D721Med (cell line): ENCODE measurements at regions not wholly inside any gene's neighbourhood (a gene's known extent, or its start where the extent isn't known, plus 50 kb on each side); places are given as distances from the start of the nearest gene placed in this dataset.

ENCODE experiments used
- DNase-seq: peaks from one replicate; pipeline ENCODE4 v3.0.0; 2011; ENCODE audit warnings: low spot score; ENCODE audit not compliant: insufficient read length
- FAIRE-seq: peaks from 2 replicates; lab custom pipeline; 2011; peaks lifted over from hg19 to GRCh38; lab: Jason Lieb, UNC
- CTCF ChIP-seq: IDR thresholded peaks from 2 replicates; pipeline ENCODE4 v1.5.1; 2012; ENCODE audit warnings: mild to moderate bottlenecking, control low read depth; ENCODE audit not compliant: insufficient read depth; ENCODE audit errors: missing control alignments

DNA sequence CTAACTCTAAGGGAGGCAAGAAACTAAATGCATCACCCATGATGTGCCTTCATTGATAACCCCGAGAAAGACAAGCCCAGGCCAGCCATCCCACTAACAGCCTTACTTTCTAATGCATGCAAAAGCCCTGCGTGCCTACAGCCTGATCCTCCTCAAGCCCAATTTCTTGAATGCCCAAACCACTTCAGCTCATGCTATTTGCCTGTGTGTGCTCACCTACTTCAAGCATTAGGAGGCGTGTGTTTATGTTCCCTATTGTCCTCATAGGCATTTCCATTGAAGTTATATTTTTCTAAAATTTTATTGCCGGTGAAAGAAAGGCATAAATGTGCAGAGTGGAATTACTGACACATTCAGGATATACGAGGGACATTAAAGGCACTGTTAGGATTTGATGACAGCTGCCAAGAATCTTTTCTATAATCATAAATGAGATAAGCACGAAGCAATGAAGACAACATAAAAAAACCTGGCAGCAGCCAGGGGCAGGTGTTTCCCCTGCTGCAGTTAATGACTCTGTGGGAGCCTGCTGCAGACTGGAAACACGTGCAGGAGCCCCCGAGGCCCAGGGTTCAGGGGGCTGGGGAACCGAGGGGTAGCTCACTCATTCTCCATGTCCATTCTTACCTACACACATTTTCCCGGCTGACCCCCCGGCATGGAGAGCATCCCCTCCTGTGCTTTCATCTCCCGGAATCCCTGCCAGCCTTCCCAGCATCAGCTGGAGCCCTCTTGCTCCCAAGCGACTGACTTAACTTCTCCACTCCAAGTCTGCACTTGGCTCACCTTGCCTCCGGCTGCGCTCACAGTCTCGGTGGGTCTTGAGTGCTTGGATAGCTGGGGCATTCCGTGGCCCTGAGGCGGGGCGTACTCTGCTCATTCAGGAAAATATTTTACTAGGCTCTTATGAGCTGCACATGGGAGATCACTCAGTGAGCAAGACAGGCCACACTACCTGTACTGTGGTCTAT is 292.3 kb upstream of the SIX2 start:
- FAIRE-seq: no peak
- no peak for DNase-seq
- TF ChIP-seq CTCF: no peak

DNA sequence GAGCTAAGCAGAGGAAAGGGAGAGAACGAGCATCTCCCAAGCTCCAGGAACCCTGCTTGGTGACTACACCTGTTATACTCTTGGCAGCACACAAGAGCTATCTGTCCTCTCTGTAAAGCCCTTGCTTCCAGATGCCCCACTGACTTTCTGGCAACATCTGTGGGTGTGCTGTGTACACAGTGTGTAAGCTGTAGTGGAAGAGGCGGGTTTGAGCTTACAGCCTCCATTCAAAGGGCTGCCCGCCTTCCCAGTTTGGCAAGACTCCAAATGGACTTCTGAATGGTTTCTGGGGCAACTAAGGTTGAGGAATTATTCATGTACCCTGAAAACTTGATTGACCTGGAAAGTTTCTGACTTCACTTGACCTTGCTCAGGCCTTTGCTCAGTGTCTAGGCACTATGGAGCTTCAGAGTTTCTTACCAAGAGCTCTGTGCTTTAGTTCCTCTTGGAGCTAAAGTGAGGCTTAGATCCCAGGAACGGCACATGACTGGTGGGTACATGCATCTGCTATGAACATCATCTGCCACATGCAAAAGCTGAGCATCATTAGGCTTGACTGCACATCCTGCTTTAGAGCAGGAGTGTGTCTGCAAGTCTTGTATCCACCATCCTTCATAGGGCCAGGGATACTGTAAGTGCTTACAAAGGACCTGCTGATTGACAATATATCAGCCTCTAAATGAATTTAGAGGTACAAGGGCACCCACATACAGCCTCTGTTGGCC is 290.9 kb upstream of the SIX2 start:
- FAIRE-seq: no peak
- no peak for DNase-seq
- TF ChIP-seq CTCF: no peak

- DNase-seq (no peak), FAIRE-seq (no peak)
- TF ChIP-seq CTCF: no peak
Observed at GRCh38 chr2:45299361-45299760, 290.1 kb upstream of the SIX2 start.

DNA sequence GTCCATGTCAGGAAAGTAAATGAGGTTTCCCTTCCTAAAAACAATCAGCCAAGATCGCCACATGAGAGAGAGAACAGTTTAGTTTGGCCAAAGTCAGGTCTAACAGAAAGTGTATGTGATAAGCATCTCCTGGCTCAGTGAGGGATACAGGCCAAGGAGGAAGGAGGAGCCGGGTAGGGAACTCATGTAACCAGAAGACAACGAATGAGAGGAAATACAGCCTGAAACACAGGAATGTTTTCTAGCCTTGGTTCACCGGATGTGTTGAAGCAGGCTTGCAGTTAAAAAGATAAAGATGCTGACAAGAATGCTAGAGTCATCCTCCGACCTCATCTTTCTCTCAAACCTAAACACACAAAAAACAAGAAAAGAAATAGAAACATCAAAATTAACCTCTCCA is 283.9 kb upstream of the SIX2 start:
- FAIRE-seq (no peak), DNase-seq (no peak)
- no peak for TF ChIP-seq CTCF

DNA sequence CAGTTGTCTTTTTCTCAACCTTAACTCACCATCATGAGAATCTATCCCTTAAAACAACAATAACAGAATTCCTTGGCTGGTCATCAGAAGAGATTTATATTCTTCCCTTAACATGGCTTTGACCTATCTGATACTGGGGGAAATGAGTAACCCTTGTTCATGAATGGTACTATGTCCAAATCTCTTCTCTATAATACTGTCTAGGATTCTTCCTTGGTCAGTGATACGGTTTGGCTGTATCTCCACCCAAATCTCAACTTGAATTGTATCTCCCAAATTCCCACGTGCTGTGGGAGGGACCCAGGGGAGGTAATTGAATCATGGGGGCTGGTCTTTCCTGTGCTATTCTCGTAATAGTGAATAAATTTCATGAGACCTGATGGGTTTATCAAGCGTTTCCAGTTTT is 282.0 kb upstream of the SIX2 start:
- DNase-seq: no peak
- TF ChIP-seq CTCF: no peak
- no peak for FAIRE-seq

DNA sequence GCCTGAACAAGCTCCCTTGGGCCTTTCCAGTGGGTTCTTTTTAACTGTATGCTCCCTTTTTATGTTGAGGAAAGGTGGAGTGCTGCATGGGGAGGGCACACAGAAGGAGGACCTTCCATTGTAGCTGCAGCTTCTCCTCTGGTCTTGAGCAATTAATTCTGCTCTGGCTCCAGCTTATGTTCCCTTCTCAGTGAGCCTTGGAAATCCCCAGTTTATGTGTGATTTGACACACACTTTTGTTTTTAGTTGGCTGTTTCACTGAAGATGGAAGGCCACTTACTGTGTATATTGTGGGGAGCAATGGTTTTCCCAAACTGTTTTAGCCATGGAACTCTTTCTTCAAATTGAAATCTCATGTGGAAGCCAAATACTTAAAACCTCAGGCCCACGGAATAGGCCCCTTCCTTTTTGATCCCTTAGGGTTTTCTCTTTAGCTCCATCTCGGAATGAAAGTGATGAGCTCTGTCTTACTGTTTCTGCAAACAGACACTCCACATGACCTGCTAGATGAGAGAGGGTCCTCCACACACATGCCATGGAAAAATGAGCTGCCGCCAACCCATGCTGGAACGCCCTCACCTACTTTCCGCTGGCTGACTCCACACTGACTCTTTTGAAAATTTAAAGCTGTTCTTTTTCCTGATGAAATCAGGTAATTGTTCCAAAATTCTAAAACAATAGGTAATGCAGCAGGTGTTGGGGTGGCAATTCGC is 280.9 kb upstream of the SIX2 start:
- TF ChIP-seq CTCF: no peak
- FAIRE-seq: no peak
- DNase-seq: no peak
